Activated T-helper 9 cell treated with anti-CD3 and anti-CD28 coated beads, Interleukin-2, amount 50 U/mL, for 16 hours (primary cell): ENCODE measurements at regions not wholly inside any gene's neighbourhood (a gene's known extent, or its start where the extent isn't known, plus 50 kb on each side); places are given as distances from the start of the nearest gene placed in this dataset.
"Not testable (repeated sequence)": the region's sequence is repeated elsewhere in the genome, so short reads cannot be mapped to it uniquely, and the experiment has no call there.

ENCODE experiments used
- DNase-seq: peaks from one replicate; pipeline ENCODE4 v3.0.0-alpha.2; 2020; ENCODE audit warnings: low read depth

- DNase-seq, result no peak
Measured at GRCh38 chr5:162990856-162991497, 446.4 kb upstream of the CCNG1 start.

- DNase-seq, result no peak
Measured at GRCh38 chr5:162995568-162995967, 441.8 kb upstream of the CCNG1 start.

- no peak for DNase-seq
Measured at GRCh38 chr5:162996053-162996452, 441.3 kb upstream of the CCNG1 start.

DNA sequence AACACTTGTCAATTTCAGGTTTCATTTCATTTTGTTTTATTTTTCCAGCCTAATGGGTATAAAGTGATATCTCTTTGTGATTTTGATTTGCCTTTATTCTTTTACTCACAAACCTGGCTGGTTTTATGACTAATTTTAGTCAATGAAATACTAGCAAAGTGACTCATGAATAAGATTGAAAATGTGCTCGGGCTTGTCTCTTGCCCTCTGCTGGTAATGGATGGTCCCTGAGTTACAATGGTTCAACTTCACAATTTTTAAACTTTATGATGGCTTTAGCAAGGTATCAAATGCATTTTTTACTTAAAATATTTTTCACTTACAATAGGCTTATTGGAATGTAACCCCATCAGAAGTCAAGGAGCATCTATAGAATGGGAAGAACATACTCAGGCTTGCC, 431.4 kb upstream of the CCNG1 start:
- DNase-seq, result no peak

GRCh38 chr5:163022582-163023128, 414.7 kb upstream of the CCNG1 start:
- no peak for DNase-seq

- no peak for DNase-seq
Measured at GRCh38 chr5:163023846-163024245, 413.5 kb upstream of the CCNG1 start.

GRCh38 chr5:163024936-163025335, 412.5 kb upstream of the CCNG1 start:
- DNase-seq, result no peak

DNA sequence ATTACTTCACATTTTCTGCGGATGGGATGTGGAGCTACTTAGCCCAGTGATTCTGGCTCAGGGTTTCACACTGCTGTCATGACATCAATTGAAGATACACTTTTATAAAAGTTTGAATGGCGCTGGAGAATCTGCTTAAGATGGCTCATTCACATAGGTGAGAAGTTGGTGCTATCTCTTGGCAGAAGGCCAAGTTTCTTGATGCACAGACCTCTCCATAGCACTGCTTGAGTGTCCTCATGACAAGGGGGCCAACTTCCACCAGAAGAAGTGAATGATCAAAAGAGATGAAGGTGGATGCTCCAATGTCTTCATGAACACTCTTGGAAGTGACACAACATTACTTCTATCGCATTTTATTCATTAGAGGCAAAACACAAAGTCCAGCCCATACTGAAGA, 403.7 kb upstream of the CCNG1 start:
- no peak for DNase-seq

DNA sequence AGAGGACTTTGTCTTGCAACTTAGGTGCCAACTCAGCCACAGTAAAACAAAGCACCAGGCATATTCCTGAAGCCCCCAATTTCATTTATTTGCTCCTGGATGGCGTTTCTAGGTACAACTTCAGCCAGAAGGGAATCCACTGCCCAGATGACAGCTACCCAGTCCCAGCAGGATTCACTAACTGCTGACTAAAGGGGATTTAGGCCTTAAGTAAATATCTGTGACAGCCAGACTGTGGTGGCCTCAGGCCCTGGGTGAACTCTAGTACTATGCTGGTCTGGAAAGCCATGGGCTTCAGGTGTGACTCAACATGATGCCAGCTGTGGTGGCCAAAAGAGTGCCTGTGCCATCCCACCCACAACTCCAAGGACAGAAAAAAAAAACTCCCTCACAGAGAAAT, 396.1 kb upstream of the CCNG1 start:
- DNase-seq, result no peak

DNA sequence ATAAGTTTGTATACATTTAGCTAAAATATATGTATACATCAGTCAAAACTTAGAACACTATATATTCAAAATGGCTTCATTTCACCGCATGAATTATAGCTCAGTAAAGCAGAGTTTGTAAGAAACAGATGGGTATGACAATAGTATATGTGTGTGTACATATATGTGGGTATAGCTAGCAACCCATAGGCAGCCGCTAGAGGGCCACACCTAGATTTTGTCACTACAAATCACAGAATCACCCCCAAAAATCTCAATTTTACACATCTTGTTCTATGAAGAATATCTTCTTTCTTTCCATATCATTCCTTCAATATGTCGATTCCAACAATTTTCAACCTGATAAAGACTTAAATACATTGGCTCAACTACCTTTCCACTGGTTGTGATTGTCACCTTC, 357.8 kb upstream of the CCNG1 start:
- no peak for DNase-seq

- DNase-seq, result no peak
Measured at GRCh38 chr5:163089230-163089629, 348.2 kb upstream of the CCNG1 start.

GRCh38 chr5:163089926-163090325, 347.5 kb upstream of the CCNG1 start:
- no peak for DNase-seq

- no peak for DNase-seq
Measured at GRCh38 chr5:163094492-163095180, 342.8 kb upstream of the CCNG1 start.

DNA sequence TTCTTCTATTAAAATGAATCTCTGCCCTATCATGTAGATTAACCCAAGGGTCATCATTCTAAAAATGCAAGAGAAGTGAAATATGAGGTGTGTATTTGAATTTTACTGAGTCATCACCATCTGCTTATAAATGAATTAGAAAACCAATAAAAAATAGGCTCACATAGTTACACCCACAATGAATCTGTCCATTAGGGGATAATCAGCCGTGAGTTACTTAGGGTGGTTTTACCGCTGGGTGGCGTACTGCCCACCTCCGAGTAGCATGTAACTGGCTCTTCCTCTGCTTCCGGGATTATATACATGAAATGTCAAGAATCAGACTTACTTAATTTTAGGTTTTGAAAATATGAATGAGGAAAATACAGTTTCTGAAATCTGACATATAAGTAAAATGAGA, 332.9 kb upstream of the CCNG1 start:
- DNase-seq, result no peak

- no peak for DNase-seq
Measured at GRCh38 chr5:163105456-163105855, 331.9 kb upstream of the CCNG1 start.

- DNase-seq, result no peak
Measured at GRCh38 chr5:163106098-163106497, 331.3 kb upstream of the CCNG1 start.

DNA sequence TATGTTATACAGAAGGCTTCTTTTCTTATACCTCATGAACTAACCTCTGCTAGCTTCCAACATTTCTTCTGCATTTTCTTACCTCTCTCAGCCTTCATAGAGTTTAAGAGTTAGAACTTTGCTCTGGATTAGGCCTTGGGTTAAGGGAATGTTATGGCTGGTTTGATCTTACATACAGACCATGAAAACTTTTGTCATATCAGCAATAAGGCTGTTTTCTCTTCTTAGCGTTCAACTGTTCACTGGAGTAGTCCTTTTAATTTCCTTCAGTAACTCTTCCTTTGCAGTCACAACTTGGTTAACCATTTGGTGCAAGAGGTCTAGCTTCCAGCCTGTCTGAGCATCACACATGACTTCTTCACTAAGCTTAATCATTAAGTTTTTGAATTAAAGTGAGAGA, 329.0 kb upstream of the CCNG1 start:
- no peak for DNase-seq

- no peak for DNase-seq
Measured at GRCh38 chr5:163115011-163115410, 322.4 kb upstream of the CCNG1 start.

DNA sequence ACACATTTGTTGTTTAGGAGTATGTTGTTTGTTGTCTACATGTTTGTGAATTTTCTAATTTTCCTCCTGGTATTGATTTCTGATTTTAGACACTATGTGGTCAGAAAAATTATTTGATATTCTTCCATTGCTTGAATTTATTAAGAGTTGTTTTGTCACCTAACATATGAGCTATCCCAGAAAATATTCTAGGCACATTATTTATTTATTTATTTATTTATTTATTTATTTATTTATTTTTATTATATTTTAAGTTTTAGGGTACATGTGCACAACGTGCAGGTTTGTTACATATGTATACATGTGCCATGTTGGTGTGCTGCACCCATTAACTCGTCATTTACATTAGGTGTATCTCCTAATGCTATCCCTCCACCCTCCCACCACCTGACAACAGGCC, 320.8 kb upstream of the CCNG1 start:
- not testable (repeated sequence) for DNase-seq

DNA sequence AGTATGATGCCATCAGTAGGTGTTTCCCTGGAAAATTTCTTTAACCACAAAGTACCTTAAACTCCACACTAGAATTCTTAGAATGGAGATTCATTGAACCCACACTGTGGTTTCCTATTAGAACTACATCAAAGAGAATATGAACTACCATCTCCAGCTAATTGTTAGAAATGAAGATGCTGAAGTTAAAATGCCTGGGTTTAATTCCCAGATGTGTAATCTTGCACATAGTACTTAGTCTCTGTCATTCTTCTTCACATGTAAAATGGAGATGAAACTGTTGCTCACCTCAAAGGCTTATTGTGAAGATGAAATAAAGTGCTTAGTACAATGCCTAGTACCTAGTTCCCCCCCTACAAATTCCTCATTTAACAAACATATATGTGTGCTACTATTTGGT, 303.3 kb upstream of the CCNG1 start:
- no peak for DNase-seq

DNA sequence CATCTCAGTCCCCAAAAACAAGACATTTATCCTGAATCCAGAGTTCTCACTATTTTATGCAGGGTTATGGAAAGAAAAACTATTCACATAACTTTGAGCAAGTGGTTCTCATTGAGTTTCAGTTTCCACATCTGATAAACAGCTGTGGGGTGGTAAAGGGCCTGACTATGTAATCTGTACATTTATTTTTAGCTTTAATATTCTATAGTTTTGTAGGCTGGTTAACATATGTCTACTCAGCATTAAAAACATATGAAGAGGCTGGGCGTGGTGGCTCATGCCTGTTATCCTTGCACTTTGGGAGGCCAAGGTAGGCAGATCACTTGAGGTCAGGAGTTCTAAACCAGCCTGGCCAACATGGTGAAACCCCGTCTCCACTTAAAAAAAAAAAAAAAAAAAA, 301.5 kb upstream of the CCNG1 start:
- DNase-seq, result no peak

DNA sequence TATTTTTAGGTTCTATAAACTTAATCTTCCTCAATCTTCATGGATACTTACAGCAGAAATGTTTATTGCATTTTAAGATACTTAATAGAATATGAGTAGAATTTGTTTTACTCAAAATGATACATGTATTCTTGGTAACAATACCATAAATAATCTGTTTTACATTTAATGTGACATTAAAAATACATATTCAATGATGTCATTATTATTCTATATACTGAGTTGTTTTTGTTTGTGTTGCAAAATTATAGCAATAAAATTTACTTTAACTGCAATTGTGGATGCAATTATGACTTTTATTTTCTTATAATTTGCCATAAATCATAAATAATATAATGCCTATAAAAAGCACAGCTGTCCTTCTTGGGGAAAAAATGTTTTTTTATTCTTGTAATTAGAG, 275.9 kb upstream of the CCNG1 start:
- no peak for DNase-seq

- no peak for DNase-seq
Measured at GRCh38 chr5:163162645-163163044, 274.8 kb upstream of the CCNG1 start.

- DNase-seq, result no peak
Measured at GRCh38 chr5:163163858-163164257, 273.5 kb upstream of the CCNG1 start.
